ENCODE measurements at regions not wholly inside any gene's neighbourhood (a gene's known extent, or its start where the extent isn't known, plus 50 kb on each side); places are given as distances from the start of the nearest gene placed in this dataset.

DNA sequence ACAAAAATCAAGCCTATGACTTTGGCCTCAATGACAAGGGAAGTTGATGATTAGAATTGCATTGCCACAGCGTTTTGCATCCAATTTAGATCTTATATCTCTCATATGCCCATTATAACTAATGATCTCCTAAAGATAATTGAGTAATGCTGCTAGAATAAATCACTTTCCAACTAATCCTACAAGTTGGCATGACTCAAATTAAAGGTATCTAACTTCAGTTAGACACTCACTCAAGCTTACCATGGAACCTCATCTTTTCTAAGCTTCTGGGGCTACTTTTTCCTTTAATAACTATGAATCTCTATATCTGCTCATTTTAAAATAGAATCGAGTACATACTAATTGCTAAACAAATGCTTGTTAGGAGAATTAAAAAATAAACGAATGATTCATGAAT, 427.8 kb downstream of the BTG1 start:
- TF ChIP-seq, protein P1, sequence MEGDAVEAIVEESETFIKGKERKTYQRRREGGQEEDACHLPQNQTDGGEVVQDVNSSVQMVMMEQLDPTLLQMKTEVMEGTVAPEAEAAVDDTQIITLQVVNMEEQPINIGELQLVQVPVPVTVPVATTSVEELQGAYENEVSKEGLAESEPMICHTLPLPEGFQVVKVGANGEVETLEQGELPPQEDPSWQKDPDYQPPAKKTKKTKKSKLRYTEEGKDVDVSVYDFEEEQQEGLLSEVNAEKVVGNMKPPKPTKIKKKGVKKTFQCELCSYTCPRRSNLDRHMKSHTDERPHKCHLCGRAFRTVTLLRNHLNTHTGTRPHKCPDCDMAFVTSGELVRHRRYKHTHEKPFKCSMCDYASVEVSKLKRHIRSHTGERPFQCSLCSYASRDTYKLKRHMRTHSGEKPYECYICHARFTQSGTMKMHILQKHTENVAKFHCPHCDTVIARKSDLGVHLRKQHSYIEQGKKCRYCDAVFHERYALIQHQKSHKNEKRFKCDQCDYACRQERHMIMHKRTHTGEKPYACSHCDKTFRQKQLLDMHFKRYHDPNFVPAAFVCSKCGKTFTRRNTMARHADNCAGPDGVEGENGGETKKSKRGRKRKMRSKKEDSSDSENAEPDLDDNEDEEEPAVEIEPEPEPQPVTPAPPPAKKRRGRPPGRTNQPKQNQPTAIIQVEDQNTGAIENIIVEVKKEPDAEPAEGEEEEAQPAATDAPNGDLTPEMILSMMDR (IDR thresholded peaks at IDR 0.05; ENCODE audit: low read depth, low read length) = no peak
- TF ChIP-seq POLR2A (IDR thresholded peaks at IDR 0.05; ENCODE audit: extremely low read depth, insufficient read length) = no peak
